ENCODE measurements at regions not wholly inside any gene's neighbourhood (a gene's known extent, or its start where the extent isn't known, plus 50 kb on each side); places are given as distances from the start of the nearest gene placed in this dataset.

DNA sequence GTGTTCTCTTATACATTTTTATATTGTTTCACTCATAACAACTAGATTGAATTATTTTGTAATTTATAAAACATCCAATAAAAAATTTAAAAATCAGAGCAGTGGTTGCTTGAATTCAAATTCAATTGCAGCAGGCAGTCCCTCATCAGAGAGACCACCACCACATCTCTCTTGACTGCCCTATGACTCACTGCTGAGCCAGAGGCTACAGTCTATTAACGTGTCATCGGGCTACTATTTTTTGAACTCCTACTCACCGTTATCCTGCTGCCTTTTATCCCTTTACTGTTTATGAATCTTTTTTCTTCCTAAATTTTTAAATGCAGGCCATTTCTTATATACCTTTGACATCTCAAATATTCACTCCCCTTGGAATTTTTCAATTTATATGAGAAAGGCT lies 144.7 kb downstream of the BARHL2 start:
- H3K27me3 ChIP-seq (replicated peaks): no peaks in the 10 kb centered on the region
- no peak overlapping the region for H3K4me3 ChIP-seq (ENCODE audit: low read depth, low read length)
- TF ChIP-seq, protein P1, sequence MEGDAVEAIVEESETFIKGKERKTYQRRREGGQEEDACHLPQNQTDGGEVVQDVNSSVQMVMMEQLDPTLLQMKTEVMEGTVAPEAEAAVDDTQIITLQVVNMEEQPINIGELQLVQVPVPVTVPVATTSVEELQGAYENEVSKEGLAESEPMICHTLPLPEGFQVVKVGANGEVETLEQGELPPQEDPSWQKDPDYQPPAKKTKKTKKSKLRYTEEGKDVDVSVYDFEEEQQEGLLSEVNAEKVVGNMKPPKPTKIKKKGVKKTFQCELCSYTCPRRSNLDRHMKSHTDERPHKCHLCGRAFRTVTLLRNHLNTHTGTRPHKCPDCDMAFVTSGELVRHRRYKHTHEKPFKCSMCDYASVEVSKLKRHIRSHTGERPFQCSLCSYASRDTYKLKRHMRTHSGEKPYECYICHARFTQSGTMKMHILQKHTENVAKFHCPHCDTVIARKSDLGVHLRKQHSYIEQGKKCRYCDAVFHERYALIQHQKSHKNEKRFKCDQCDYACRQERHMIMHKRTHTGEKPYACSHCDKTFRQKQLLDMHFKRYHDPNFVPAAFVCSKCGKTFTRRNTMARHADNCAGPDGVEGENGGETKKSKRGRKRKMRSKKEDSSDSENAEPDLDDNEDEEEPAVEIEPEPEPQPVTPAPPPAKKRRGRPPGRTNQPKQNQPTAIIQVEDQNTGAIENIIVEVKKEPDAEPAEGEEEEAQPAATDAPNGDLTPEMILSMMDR (IDR thresholded peaks at IDR 0.05; ENCODE audit: low read depth, low read length, missing control alignments): no peak
- H3K27ac ChIP-seq: no peak overlapping the region
- no peak for DNase-seq
- H3K36me3 ChIP-seq (replicated peaks): no peaks in the 10 kb centered on the region
- in situ Hi-C loops (cut with HindIII; ENCODE audit: low pct_ligation_motif_present, low sequenced_read_pairs): no loop called here

DNA sequence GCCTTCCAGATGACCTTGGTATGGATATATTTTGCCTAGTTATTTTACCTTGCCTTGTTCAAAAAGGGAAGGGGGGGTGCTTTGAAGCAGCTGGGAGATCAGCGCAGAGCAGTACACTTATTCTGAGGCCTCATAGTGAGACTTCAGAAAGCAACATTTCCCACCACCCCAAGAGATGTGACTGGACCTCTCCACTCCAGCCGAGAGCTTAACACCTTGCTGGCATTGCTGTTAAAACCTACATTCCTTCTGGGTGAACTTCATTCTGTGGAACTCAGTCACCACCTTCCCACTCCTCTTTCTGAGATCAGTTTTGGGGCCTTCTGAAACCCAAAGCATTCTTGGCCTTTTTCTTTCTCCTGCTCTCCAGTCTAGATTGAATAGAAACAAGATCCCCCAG lies 148.7 kb downstream of the BARHL2 start:
- H3K27me3 ChIP-seq (replicated peaks): no peaks in the 10 kb centered on the region
- DNase-seq: no peak
- TF ChIP-seq, protein P1 (IDR thresholded peaks at IDR 0.05; ENCODE audit: low read depth, low read length, missing control alignments): no peak
- no peaks in the 10 kb centered on the region for H3K36me3 ChIP-seq (replicated peaks)
- H3K27ac ChIP-seq: no peak overlapping the region
- no peak overlapping the region for H3K4me3 ChIP-seq (ENCODE audit: low read depth, low read length)
- in situ Hi-C loops (cut with HindIII; ENCODE audit: low pct_ligation_motif_present, low sequenced_read_pairs): no loop called here

DNA sequence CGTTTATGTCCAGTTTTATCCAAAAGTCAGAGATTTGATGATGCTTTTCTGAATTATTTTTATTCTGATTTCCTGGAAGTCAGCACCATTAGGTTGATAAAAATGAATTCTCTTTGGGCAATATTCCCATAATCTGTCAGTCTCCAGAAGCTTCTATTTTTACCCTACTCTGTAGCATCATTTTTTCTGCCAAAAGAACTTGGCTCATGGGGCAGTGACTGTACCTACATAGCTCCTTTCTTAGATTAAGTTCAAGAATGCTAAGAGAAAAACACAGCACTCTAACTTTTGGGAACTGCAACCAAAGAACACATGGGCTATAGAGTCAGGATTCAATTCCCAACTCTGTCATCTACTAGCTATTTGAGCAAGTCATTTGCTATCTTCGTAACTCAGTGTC lies 152.9 kb downstream of the BARHL2 start:
- Histone ChIP-seq H3K27me3 (replicated peaks) (no peaks in the 10 kb centered on the region), H3K4me3 (ENCODE audit: low read depth, low read length) (no peak overlapping the region), H3K36me3 (replicated peaks) (no peaks in the 10 kb centered on the region), H3K27ac (no peak overlapping the region)
- TF ChIP-seq, protein P1 (IDR thresholded peaks at IDR 0.05; ENCODE audit: low read depth, low read length, missing control alignments): no peak
- no peak for DNase-seq
- in situ Hi-C loops (cut with HindIII; ENCODE audit: low pct_ligation_motif_present, low sequenced_read_pairs): no loop called here

DNA sequence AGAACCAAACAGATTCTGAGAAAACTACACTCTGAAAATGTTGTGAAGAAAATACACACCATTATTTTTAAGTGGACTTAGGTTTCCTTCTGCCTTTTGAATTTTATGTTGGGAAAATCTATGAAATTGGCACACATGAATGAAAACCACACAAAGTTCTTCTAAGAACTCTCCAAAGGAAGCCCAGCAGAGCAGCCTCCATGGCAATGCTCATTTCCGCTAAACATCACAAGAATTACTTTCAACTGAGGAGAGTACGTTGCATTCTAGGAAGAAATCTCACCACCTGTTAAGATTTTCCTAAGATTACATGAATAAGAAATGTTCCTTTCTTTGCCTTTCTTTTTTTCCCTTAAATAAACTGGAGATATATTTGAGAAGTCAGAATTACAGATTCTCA lies 154.2 kb downstream of the BARHL2 start:
- no peak for DNase-seq

DNA sequence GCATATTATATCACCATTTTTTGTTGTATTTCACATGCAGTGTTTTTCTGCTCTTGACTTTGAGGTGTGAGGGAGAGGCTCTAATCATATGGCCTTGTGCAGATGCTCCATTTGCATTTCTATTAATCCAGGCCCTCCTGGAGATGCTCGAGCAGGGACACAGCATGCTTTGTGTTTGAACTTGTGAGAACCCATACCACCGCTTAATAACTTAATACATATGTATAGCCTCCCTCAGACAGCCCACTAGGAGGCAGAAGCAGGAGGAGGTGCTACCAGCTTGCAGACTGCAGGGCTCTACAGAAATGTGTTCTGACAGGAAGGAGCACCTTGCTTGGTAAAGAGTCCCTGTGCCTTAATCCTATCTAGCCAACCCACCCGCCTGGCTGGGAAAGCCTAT lies 155.2 kb downstream of the BARHL2 start:
- DNase-seq: no peak
- Histone ChIP-seq H3K36me3 (replicated peaks) (no peaks in the 10 kb centered on the region), H3K27ac (no peak overlapping the region), H3K27me3 (replicated peaks) (no peaks in the 10 kb centered on the region), H3K4me3 (ENCODE audit: low read depth, low read length) (no peak overlapping the region)
- in situ Hi-C loops (cut with HindIII; ENCODE audit: low pct_ligation_motif_present, low sequenced_read_pairs): no loop called here
- TF ChIP-seq, protein P1 (IDR thresholded peaks at IDR 0.05; ENCODE audit: low read depth, low read length, missing control alignments): peak; percentile 12

More for the DNA sequence above, 154.2 kb downstream of the BARHL2 start:
- in situ Hi-C loops (cut with HindIII; ENCODE audit: low pct_ligation_motif_present, low sequenced_read_pairs): no loop called here
- TF ChIP-seq, protein P1 (IDR thresholded peaks at IDR 0.05; ENCODE audit: low read depth, low read length, missing control alignments): no peak
- Histone ChIP-seq H3K27ac (no peak overlapping the region), H3K36me3 (replicated peaks) (no peaks in the 10 kb centered on the region), H3K27me3 (replicated peaks) (no peaks in the 10 kb centered on the region), H3K4me3 (ENCODE audit: low read depth, low read length) (no peak overlapping the region)

DNA sequence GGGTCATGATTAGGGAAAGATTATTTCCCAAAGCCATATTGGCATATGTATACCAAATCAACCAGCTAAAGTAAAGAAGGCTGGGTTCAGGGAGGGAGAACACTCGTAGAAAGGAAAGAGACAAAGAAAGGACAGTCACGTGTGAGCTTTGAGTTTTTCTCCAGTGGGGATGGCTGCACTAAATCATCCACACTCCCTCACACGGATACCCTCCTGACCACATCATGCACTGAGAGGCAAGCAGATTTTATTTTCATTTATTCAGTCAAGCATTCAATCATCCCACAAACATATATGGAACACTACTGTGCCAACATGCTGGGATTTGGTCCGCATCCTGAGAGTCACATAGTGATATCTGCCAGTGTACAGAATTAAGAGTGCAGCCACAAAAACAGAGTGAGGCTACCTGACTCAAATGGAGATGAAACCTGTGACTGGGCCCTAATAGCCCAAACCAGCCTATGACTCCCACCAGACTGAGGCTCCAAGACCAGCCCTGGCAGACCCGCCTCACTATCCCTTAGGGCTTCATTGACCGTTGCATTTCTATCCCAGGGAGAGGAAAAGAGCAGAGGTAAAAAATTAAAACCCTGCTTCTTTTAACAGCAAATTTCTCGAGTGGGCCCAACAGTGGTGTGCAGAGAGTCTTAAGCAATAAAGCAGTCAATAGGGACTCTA lies 155.9 kb downstream of the BARHL2 start:
- H3K36me3 ChIP-seq (replicated peaks): no peaks in the 10 kb centered on the region
- no peak overlapping the region for H3K27ac ChIP-seq
- TF ChIP-seq, protein P1 (IDR thresholded peaks at IDR 0.05; ENCODE audit: low read depth, low read length, missing control alignments): no peak
- no peak for DNase-seq
- no peak overlapping the region for H3K4me3 ChIP-seq (ENCODE audit: low read depth, low read length)
- in situ Hi-C loops (cut with HindIII; ENCODE audit: low pct_ligation_motif_present, low sequenced_read_pairs): no loop called here
- H3K27me3 ChIP-seq (replicated peaks): no peaks in the 10 kb centered on the region

All from brain microvascular endothelial cell (primary cell).